Fibroblast of the aortic adventitia (primary cell): ENCODE measurements at regions not wholly inside any gene's neighbourhood (a gene's known extent, or its start where the extent isn't known, plus 50 kb on each side); places are given as distances from the start of the nearest gene placed in this dataset.

Experiments
- DNase-seq: peaks from one replicate; pipeline ENCODE4 v3.0.0-alpha.2; 2010; ENCODE audit warnings: low read depth
- H3K4me3 ChIP-seq: 2 replicates; pipeline ENCODE4 v1.5.1; 2011; ENCODE audit warnings: low read depth, mild to moderate bottlenecking, control low read depth, low read length, moderate library complexity
- TF ChIP-seq, protein P1 (sequence below): IDR thresholded peaks from 2 replicates; pipeline ENCODE4 v1.5.1; 2011; ENCODE audit warnings: mild to moderate bottlenecking, low read length, control low read depth, inconsistent platforms; ENCODE audit not compliant: insufficient read depth

DNA sequence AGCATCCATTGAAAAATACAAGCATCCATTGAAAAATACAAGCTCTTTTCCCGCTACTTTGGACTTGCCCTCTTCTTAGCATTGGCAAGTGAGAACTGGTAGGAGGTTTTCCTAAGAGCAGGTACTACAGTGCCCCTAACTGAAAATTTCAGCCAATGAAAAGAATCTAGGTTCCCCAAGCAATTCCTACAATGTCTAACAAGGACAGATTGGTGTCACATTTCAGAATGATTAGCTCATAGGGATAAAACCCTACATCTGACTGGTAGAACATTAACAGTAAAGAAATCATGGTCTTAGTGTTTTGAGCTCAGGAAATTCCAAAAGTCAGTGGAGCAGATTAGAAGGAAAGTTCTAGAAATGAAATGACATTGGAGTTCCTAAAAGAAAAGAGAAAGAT, 68.6 kb upstream of the QRFPR start:
- TF ChIP-seq, protein P1, sequence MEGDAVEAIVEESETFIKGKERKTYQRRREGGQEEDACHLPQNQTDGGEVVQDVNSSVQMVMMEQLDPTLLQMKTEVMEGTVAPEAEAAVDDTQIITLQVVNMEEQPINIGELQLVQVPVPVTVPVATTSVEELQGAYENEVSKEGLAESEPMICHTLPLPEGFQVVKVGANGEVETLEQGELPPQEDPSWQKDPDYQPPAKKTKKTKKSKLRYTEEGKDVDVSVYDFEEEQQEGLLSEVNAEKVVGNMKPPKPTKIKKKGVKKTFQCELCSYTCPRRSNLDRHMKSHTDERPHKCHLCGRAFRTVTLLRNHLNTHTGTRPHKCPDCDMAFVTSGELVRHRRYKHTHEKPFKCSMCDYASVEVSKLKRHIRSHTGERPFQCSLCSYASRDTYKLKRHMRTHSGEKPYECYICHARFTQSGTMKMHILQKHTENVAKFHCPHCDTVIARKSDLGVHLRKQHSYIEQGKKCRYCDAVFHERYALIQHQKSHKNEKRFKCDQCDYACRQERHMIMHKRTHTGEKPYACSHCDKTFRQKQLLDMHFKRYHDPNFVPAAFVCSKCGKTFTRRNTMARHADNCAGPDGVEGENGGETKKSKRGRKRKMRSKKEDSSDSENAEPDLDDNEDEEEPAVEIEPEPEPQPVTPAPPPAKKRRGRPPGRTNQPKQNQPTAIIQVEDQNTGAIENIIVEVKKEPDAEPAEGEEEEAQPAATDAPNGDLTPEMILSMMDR = no peak
- no peak overlapping the region for H3K4me3 ChIP-seq
- no peak for DNase-seq

DNA sequence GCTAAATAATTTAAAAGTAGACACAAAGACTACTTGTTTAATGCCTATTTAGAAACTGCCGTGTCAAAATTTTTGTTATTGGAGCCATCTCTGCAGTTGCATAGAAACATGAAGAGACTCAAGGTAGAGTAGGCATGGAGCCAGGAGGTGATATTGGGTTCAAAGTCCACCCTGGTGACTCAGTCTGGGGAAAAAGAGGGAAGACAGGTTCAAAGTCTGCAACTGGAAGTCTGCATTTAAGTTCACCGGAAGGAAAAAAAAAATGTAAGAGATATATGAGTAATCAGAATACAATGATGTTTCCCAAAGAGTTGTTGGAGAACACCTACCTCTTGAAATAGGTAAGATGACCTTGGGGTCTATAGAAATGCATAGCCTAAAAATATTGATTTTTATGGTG, 67.4 kb upstream of the QRFPR start:
- H3K4me3 ChIP-seq = no peak overlapping the region
- TF ChIP-seq, protein P1 = no peak
- DNase-seq = no peak

DNA sequence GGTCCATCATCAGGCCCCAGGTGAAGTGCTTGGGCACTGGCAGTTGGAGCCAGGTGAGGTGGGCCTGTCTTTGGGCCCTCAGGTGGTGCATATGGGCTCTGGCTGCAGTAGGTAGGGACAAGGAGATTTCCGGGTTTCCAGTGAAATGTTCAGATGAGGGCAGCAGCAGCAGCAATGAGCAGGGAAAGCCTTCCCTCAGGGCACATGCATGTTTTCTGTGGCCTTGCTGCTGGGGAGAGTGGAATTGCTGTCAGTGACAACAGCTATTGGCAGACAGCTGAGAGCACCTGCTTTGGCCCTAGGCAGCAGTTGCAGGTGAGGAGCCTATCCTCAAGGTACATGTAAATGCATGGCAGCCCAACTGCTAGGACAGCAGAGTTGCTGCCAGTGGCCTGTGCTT, 58.9 kb upstream of the QRFPR start:
- no peak overlapping the region for H3K4me3 ChIP-seq
- no peak for DNase-seq
- TF ChIP-seq, protein P1 = no peak
